ENCODE measurements at regions not wholly inside any gene's neighbourhood (a gene's known extent, or its start where the extent isn't known, plus 50 kb on each side); places are given as distances from the start of the nearest gene placed in this dataset.

DNA sequence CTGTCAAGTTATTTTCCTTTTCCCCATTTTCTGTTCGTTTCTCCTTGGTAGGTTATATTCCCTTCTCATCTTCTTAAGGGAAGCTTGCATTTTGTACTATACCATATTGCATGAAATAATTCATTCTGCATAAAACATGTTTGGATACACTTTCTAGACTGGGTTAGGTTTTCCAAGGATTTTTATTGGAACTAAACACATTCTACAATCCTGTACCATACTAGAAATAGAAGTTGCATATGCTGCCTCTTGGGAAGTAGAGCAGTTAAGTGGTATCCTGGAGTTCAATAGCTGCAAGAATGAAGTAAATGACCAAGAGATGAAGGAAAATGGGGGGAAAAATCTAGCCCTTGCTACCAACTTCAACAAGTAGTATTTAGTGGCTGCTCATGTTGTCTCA is 393.7 kb upstream of the SLIT2 start:
- no peaks in the 10 kb centered on the region for H3K9me3 ChIP-seq (ENCODE audit: control insufficient read depth, low read depth, low read length)
- no peaks in the 10 kb centered on the region for H3K79me2 ChIP-seq (ENCODE audit: insufficient read depth, low read length)
- H4K5ac ChIP-seq (ENCODE audit: insufficient read length, low read depth, low read length), result no peak overlapping the region
- H3K27me3 ChIP-seq (ENCODE audit: insufficient read depth, low read length), result no peaks in the 10 kb centered on the region
- H2BK20ac ChIP-seq (ENCODE audit: low read depth, low read length, poor library complexity, severe bottlenecking), result no peak overlapping the region
- Mint-ChIP-seq H3K27ac (no peak overlapping the region), H3K4me1 (no peaks in the 10 kb centered on the region), H3K27me3 (ENCODE audit: low read depth) (no peaks in the 10 kb centered on the region; the same call in 1 of the 2 replicates), H3K4me3 (no peak overlapping the region), H3K9me3 (peaks cover 2 to 3% of the 10 kb centered on the region in 2 experiments; a peak in 4 of 5 replicates), H3K36me3 (ENCODE audit: insufficient read depth in 1 of 3, low read depth in 3 of 3) (peaks cover 0 to 2% (median 0%) of the 10 kb centered on the region in 3 experiments; a peak in 1 of 7 replicates)
- H4K20me1 ChIP-seq (ENCODE audit: control insufficient read depth, insufficient read depth, insufficient read length), result no peaks in the 10 kb centered on the region
- H3K9ac ChIP-seq (ENCODE audit: extremely low read depth, insufficient read length, low read length), result no peak overlapping the region
- H3K23me2 ChIP-seq (ENCODE audit: insufficient read length, low read depth, low read length, poor library complexity, severe bottlenecking), result no peaks in the 10 kb centered on the region
- no peak overlapping the region for H4K8ac ChIP-seq (replicated peaks; ENCODE audit: insufficient read length, low read depth, low read length)
- H2AK5ac ChIP-seq (ENCODE audit: insufficient read length, low read length), result no peak overlapping the region
- no peak for TF ChIP-seq CTCF (conservative IDR thresholded peaks at IDR 0.05)
- H3K23ac ChIP-seq (ENCODE audit: insufficient read length, low read depth, low read length), result no peak overlapping the region
- H2AFZ ChIP-seq (ENCODE audit: low read length), result no peak overlapping the region
- H3K27ac ChIP-seq (ENCODE audit: insufficient read length, low read depth, low read length), result no peak overlapping the region
- H2BK12ac ChIP-seq (ENCODE audit: insufficient read length, low read depth, low read length), result no peak overlapping the region
- H3T11ph ChIP-seq (ENCODE audit: low read length), result no peak overlapping the region
- no peak overlapping the region for H2BK15ac ChIP-seq (ENCODE audit: low read depth, low read length)
- H2BK5ac ChIP-seq (ENCODE audit: insufficient read length, low read length), result no peak overlapping the region
- H3K56ac ChIP-seq (ENCODE audit: insufficient read length, low read depth, low read length), result no peak overlapping the region
- no peak overlapping the region for H2BK120ac ChIP-seq (ENCODE audit: low read depth, low read length, poor library complexity, severe bottlenecking)
- H3K79me1 ChIP-seq (ENCODE audit: insufficient read depth, low read depth, low read length, poor library complexity, severe bottlenecking), result no peaks in the 10 kb centered on the region
- no peak overlapping the region for H4K91ac ChIP-seq (ENCODE audit: insufficient read length, low read depth, low read length)
- H3K4me2 ChIP-seq (ENCODE audit: insufficient read depth, insufficient read length, low read length), result no peak overlapping the region
- no peak for DNase-seq
- no peak overlapping the region for H3K4ac ChIP-seq (ENCODE audit: low read depth, low read length)
- no peak overlapping the region for H3K18ac ChIP-seq (ENCODE audit: insufficient read length, low read depth, low read length)
- no peaks in the 10 kb centered on the region for H3K4me1 ChIP-seq (ENCODE audit: insufficient read depth, low read length)
- no CpG with 5 or more reads among the region's 1 CpG for WGBS (ENCODE audit: extremely low coverage, insufficient read length, low lambda C conversion rate)
- H3K14ac ChIP-seq (ENCODE audit: insufficient read depth, low read length), result no peak overlapping the region
